ENCODE measurements at regions not wholly inside any gene's neighbourhood (a gene's known extent, or its start where the extent isn't known, plus 50 kb on each side); places are given as distances from the start of the nearest gene placed in this dataset.
"Not testable (repeated sequence)": the region's sequence is repeated elsewhere in the genome, so short reads cannot be mapped to it uniquely, and the experiment has no call there.

DNA sequence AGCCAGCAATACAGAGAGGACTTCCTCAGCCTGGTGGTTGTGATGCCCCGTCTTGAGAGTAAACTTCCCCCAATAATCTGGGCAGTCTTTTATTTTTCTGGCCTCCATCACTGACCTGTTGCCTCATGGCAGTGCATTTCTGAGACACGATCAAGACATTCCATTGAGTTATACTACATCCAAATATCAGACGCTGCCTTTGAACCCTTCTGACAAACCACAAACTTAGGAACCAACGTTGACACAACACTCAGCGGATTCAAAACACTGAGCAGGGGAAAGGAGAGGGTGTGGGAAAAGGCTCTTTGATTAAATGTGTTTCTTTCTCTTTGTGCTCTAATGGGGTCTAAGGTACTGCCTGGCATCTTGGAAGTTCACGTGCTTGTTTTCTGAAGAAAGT, 100.7 kb upstream of the TBX5 start:
- no peak for DNase-seq (ENCODE audit: low read depth, low spot score)
- no peak overlapping the region for H3K27ac ChIP-seq

DNA sequence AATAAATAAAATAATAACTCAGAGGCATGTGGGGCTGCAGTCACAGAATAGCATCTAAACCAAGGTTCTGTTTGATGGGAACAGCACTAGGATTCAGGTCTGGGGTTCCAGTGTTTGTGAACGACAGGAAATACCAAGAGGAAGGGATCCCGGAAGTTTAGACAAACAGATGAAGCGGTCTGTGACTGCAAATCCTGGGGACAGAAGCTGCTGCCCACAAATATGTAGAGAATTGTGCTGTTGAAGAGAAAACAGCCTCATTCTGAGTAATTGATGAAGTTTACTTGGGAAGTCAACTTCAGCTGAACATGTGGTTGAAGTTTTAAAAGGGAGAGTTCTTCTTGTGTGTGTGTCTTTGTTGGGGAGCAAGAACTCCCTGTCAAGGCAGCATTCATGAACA, 98.4 kb upstream of the TBX5 start:
- no peak overlapping the region for H3K27ac ChIP-seq
- DNase-seq (ENCODE audit: low read depth, low spot score), result no peak

DNA sequence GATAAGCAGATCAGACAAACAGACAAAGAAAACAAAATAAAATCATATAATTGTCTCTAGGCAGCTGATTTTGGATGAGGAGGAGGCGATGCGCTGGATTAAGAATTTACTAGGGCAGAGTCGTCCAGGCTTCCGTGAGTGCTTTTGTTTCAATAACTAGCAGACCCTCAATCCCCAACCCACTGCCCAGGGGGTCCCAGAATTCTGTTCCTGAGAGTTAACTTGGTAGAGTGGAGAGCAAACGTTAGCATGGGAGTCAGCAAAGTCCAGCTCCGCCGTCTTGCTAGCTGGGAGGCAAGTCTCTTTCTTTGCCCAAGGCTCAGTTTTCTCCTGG, 95.5 kb upstream of the TBX5 start:
- no peak for DNase-seq (ENCODE audit: low read depth, low spot score)
- no peak overlapping the region for H3K27ac ChIP-seq

DNA sequence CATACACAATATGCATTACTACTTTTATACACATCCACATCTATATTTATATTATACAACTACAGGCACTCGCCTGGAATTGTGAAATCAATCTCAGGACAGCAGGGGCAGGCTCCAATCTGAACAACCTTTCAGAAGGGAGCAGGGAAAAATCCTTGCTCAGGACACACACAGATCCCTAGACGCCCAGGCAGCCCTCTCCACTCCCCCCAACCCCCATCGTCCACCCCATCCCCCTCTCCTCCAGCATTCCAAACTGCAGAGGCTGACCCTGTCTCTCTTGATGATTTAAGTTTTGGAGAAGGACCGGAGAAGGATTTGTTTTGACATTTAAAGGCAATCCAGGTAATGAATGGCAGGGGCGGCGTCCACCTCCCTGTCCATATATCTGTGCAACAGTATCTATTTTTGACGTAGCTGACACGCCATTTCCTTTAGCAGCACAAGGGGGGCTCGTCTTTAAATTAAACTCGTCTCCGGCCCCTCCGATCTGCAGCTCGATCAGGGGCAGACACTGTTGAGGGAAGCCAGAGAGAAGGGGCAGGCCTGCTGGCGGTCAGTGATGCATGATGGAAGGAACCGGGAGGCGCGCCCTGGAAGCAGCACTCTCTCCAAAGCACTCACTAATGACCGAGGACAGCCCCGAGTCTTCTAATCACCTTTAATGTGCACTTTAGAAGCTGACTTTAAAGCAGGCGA, 95.0 kb upstream of the TBX5 start:
- DNase-seq (ENCODE audit: low read depth, low spot score), result no peak
- no peak overlapping the region for H3K27ac ChIP-seq

DNA sequence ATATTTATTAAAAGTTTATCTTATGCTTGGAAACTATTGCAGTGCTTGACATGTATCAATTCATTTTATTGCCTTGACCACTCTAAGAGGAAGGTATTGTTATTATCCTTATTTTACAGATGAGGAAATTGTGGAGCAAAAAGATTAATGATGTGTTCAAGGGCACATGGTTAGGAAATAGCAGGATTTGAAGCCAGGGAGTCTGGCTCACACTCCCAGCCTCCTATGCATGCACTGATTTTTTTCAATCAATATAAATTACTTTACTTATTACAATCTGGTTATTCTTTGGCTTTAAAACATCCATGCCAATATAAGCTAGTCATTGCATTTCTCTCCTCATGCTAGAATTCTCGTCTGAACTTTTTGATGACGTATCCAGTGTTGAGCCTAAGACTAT, 94.2 kb upstream of the TBX5 start:
- no peak overlapping the region for H3K27ac ChIP-seq

DNA sequence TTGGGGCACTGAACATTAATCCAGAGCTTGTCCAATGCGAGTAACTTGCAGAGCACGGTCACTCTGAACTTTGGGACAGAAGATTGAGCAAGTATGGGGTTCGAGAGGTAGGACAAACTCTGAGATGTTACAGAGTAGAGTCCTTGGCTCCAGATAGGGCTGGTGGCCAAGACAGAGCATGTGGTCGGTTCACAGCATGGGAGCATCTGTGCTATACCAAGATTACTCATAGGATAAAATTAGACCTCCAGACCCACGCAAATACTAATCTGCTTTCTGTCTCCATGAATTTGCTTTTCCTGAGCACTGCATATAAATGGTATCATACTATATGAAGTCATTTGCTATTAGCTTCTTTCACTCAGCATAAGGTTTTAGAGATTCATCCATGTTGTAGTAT, 93.4 kb upstream of the TBX5 start:
- no peak for DNase-seq (ENCODE audit: low read depth, low spot score)
- no peak overlapping the region for H3K27ac ChIP-seq

More for the DNA sequence above, 94.2 kb upstream of the TBX5 start:
- no peak for DNase-seq (ENCODE audit: low read depth, low spot score)

DNA sequence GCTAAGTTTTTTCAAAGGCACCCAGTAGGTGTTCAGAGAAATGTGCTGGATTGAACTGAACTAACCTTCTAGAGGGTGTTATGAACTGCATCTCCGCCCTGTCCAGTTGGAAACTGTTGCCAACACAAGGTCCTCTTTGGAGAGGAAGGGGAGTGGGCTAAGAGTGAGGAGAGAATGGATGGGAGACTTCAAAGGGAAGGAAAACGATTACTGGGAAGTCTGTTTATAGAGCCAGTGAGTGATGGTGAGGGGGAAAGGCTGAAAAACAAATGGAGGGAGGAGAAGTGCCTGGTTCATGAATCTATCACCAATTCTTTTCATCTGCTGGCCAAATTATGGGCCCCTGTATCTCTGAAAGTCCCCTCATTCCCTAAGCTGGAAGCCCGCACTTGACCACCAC, 86.0 kb upstream of the TBX5 start:
- no peak overlapping the region for H3K27ac ChIP-seq
- no peak for DNase-seq (ENCODE audit: low read depth, low spot score)

DNA sequence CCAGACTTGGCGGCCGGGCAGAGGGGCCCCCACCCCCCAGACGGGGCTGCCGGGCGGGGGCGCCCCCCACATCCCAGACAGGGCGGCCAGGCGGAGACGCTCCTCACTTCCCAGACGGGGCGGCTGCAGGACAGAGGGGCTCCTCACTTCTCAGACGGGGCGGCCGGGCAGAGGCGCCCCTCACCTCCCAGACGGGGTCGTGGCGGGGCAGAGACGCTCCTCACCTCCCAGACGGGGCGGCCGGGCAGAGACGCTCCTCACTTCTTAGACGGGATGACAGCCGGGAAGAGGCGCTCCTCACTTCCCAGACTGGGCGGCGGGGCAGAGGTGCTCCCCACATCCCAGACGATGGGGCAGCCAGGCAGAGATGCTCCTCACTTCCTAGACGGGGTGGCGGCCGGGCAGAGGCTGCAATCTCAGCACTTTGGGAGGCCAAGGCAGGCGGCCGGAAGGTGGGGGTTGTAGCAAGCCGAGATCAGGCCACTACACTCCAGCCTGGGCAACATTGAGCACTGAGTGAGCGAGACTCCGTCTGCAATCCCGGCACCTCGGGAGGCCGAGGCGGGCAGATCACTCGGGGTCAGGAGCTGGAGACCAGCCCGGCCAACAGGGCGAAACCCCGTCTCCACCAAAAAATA, 79.0 kb upstream of the TBX5 start:
- H3K27ac ChIP-seq; DNase-seq (ENCODE audit: low read depth, low spot score): not testable (repeated sequence)

DNA sequence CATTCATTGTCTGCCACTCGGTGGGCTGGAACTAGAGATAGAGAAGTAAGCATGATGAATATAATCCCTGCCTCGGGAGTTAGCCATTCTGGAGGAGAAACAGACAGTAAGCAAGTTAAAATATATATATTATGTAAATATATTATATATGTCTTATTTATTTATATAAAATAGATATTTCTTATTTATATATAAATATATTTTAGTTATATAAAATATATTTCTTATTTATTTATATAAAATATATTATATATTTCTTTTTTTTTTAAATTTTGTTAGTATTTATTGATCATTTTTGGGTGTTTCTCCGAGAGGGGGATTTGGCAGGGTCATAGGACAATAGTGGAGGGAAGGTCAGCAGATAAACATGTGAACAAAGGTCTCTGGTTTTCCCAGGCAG, 78.1 kb upstream of the TBX5 start:
- no peak for DNase-seq (ENCODE audit: low read depth, low spot score)
- no peak overlapping the region for H3K27ac ChIP-seq

DNA sequence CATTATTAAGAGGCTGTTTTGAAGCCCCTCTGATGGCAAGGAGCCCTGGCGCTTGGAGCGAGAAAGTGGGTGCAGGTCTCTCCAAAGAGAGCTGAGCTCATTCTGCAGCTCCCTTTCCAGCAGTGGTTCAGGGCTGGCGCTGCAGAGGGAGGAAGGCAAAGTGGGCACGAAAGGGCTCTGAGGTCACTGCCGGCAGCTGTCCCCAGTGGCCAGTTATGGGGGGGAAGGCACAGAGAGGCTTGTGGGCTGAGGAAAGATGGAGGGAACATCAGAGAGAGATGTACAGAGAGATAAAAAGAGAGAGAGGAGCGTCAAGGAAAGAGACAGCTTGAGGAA, 75.2 kb upstream of the TBX5 start:
- DNase-seq (ENCODE audit: low read depth, low spot score), result no peak
- H3K27ac ChIP-seq, result no peak overlapping the region

DNA sequence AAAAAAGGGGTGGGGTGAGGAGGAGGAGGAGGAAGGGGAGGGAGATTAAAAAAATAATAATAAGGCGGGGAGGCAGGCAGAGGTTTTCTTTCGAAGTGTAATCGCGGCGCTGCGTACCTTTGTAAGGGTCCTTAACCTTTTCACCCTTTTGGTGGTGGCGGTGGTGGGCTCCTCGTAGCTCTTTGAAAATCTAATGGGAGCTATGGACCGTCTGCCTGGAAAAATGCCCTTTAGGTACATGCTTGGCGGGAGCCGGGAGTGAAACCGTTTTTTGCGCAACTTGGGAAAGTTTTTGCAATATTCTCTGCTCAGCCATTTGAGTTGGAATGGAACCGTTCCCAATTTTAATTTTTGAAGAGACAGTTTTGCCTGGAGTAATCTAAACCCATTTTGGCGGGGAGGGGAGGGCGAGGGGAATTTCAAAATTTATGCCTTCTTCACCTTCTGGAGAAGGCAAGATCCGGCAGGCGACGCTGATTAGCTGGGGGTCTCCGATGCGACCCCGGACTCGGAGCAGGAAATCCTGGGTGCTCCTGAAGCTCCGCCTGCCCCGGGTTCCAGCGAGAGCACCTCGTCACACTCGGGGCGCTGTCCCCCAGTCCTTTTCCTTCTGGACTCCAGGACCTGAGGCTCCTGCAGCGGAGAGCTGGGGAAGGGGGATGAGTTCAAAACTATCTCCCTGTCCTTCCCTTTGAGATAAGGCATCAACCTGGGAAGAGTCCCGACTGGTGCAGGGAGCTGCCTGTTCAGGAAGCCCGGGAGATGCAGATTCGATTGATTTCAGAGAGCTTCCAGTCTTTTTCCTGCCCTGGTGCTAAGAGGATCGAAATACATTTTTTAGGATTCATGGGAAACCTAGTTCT, 74.6 kb upstream of the TBX5 start:
- DNase-seq (ENCODE audit: low read depth, low spot score), result no peak

DNA sequence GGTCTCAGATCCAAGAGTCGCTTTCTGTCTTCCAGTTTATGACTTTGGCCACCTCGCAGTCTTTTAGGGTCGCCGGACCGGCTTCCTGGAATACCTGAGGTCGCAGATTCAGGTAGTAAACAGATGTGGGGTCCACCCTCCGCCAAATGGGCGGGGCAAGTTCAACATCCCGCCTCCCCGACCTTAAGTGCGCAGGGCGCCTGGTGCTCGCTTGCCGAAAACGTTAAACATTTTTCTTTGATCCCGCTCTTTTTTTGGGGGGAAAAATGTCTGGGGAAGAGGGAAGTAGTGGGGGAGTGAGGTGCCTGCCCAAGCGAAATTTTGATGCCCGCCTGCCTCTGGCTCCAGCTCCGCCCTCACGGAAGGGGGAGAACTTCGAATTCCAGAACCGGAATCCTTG, 73.9 kb upstream of the TBX5 start:
- no peak overlapping the region for H3K27ac ChIP-seq
- no peak for DNase-seq (ENCODE audit: low read depth, low spot score)

More for the DNA sequence above, 74.6 kb upstream of the TBX5 start:
- H3K27ac ChIP-seq, result no peak overlapping the region

DNA sequence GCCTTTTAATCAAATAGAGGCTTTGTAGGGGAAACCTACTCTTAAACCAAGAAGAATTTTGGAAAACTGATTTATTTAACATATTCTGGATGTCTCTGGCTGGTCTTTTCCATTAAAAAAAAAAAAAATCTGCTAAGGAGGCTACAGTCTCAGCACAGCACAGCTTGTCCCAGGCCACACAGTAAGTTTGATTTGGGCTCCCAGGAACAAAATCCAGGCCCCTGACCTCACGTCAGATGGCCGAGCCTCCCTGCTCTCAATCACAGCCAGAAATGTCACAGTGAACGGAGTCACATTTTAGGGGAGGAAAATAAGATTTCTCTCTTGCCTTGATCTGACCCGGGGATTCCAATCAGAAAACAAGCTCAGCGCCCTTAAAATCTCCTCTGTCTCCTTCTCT, 72.9 kb upstream of the TBX5 start:
- H3K27ac ChIP-seq, result no peak overlapping the region
- DNase-seq (ENCODE audit: low read depth, low spot score), result no peak

DNA sequence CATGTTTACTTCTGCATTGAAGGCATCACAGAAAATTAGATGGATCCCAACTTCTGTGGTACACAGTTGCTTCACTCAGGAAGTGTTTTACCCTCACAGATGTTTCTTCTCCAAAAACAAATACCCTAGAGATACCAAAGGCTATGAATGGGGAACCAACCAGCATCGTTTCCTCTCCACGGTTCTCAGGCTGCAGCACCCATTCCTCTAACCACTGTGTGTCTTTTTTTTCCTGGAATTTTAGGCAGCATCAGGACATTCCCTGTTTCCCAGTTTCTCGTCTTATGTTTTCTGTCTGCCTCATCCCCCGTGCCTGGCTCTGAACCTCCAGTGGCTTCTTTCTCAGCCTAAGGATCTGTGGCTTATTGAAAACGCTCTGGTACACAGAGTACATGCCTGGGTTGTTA, 72.0 kb upstream of the TBX5 start:
- no peak for DNase-seq (ENCODE audit: low read depth, low spot score)
- no peak overlapping the region for H3K27ac ChIP-seq

DNA sequence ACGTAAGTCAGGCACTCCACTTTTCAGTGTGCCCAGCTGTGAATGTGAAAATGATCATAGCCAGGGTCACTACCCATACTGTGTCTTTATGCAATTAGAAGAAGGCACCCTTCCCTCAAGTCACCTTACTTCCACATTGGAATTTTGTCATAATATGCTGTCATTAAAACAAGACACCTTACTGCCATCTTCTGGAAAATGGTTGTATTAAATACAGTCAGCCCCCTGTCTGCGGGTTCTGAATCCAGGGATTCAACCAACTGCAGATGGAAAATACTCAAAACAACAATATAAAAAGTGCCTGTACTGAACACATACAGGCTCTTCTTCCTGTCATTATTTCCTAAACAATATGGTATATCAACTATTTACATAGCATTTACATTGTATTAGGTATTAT, 70.2 kb upstream of the TBX5 start:
- DNase-seq (ENCODE audit: low read depth, low spot score), result no peak

DNA sequence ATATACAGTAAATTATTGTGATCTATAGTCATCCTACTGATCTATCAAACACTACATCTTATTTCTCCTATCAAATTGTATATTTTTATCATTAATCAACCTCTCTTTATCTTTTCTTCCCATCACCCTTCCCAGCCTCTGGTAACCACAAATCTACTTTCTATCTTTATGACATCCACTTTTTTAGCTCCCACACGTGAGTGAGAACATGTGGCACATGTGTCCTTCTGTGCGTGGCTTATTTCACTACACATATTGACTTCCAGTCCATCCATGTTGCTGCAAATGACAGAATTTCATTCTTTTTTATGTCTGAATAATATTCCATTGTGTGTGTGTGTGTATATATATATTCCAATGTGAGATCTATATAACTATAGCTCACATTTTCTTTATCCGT, 67.8 kb upstream of the TBX5 start:
- DNase-seq (ENCODE audit: low read depth, low spot score), result no peak
- H3K27ac ChIP-seq, result no peak overlapping the region

More for the DNA sequence above, 70.2 kb upstream of the TBX5 start:
- H3K27ac ChIP-seq, result no peak overlapping the region

DNA sequence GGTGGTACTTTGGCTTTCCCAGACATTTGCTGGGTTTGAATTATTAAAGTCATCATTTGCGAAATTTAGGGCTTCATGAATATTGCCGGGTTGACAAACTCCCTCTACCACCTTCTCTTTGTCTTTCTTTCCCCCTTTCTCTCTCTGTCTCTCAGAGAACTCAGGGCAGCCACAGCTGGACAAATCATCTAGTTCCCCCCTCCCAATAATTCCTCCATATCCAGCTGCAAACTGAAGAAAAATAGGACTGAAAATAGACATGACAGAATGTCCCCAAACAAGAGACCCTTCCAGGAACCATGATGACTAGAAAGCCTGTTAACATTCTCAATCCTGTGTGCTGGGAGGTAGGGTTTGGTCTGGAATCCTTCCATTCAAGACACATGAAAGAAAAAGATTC, 67.1 kb upstream of the TBX5 start:
- no peak overlapping the region for H3K27ac ChIP-seq
- DNase-seq (ENCODE audit: low read depth, low spot score), result no peak

DNA sequence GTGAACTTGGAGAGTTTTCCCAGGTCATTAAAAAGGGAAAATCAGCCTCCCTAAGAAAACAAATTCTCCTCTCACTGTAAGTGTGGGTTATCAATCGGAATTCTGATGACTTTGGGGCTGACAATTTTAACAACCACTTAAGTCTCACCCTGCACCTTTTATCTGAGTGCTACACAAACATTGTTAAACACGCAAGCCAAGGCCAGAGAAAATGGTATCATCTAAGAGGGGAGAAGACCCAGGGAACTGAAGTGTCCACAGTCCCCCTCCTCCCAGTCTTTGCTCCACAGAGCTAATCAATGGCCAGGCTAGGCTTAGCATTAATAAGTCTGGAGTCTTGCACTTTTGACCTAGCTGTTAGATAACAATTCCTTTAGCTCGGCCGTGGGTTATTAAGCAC, 51.7 kb upstream of the TBX5 start:
- no peak for DNase-seq (ENCODE audit: low read depth, low spot score)
- H3K27ac ChIP-seq, result no peak overlapping the region

All from epithelial cell of prostate (primary cell).